Sigmoid colon (tissue), 4 donors: ENCODE measurements at regions not wholly inside any gene's neighbourhood (a gene's known extent, or its start where the extent isn't known, plus 50 kb on each side); places are given as distances from the start of the nearest gene placed in this dataset.

Experiments used
- CTCF ChIP-seq, 4 experiments: fragments of 450-650 bp in 3 of 4; fragments of 200-600 bp in 1 of 4; IDR thresholded peaks; one replicate each; pipeline ENCODE4 v1.5.1; 2016 to 2019; ENCODE audit warnings: antibody characterized with exemption in 4 of 4, mild to moderate bottlenecking in 3 of 4, moderate library complexity in 2 of 4
- EP300 ChIP-seq, 4 donors: sonication (generic); formaldehyde crosslinking; IDR thresholded peaks; one replicate each; pipeline ENCODE4 v1.6.1; 2017; ENCODE audit warnings: antibody characterized with exemption in 4 of 4
- POLR2A ChIP-seq, 2 donors: fragments of 450-650 bp; IDR thresholded peaks; one replicate each; pipeline ENCODE4 v1.6.1; 2016; ENCODE audit warnings: antibody characterized with exemption in 2 of 2, mild to moderate bottlenecking in 2 of 2, moderate library complexity in 2 of 2
- POLR2AphosphoS5 ChIP-seq, 4 donors: sonication (generic); formaldehyde crosslinking; IDR thresholded peaks; one replicate each; pipeline ENCODE4 v1.6.1; 2017; ENCODE audit warnings: antibody characterized with exemption in 4 of 4

GRCh38 chr10:42242135-42242805, 396.1 kb downstream of the ZNF33B start:
- TF ChIP-seq EP300 (IDR thresholded peaks at IDR 0.05): no peak
- TF ChIP-seq CTCF (IDR thresholded peaks at IDR 0.05): no peak
- no peak for TF ChIP-seq POLR2A (IDR thresholded peaks at IDR 0.05)
- TF ChIP-seq POLR2AphosphoS5 (IDR thresholded peaks at IDR 0.05): no peak
